Hepatocyte (in vitro differentiated cells): ENCODE measurements at regions not wholly inside any gene's neighbourhood (a gene's known extent, or its start where the extent isn't known, plus 50 kb on each side); places are given as distances from the start of the nearest gene placed in this dataset.

ENCODE experiments used
- DNase-seq: peaks from one replicate; pipeline ENCODE4 v3.0.0-alpha.2; 2016; ENCODE audit warnings: low spot score
- H2AFZ ChIP-seq: fragments of 200-600 bp; sonication (generic); 2 replicates; pipeline ENCODE4 v1.6.0; 2016; ENCODE audit warnings: antibody characterized with exemption, mild to moderate bottlenecking
- H3K27ac ChIP-seq: fragments of 200-600 bp; sonication (generic); 2 replicates; pipeline ENCODE4 v1.5.1; 2016; ENCODE audit warnings: mild to moderate bottlenecking
- H3K27me3 ChIP-seq: fragments of 200-600 bp; sonication (generic); 2 replicates; pipeline ENCODE4 v1.6.1; 2016
- H3K36me3 ChIP-seq: fragments of 200-600 bp; sonication (generic); replicated peaks from 2 replicates; pipeline ENCODE4 v1.5.1; 2016; ENCODE audit warnings: low read depth; ENCODE audit not compliant: insufficient read depth
- H3K4me1 ChIP-seq: fragments of 200-600 bp; sonication (generic); 2 replicates; pipeline ENCODE4 v1.5.1; 2016; ENCODE audit warnings: mild to moderate bottlenecking, moderate library complexity; ENCODE audit not compliant: insufficient read depth
- H3K4me2 ChIP-seq: fragments of 200-600 bp; sonication (generic); 2 replicates; pipeline ENCODE4 v1.6.0; 2016
- H3K4me3 ChIP-seq: fragments of 200-600 bp; sonication (generic); 2 replicates; pipeline ENCODE4 v1.5.1; 2016; ENCODE audit warnings: mild to moderate bottlenecking
- H3K79me2 ChIP-seq: fragments of 200-600 bp; sonication (generic); 2 replicates; pipeline ENCODE4 v1.6.0; 2017; ENCODE audit warnings: mild to moderate bottlenecking
- H3K9me2 ChIP-seq: fragments of 200-600 bp; sonication (generic); replicated peaks from 2 replicates; pipeline ENCODE4 v1.6.0; 2017; ENCODE audit warnings: mild to moderate bottlenecking; ENCODE audit not compliant: insufficient read depth
- H3K9me3 ChIP-seq: fragments of 200-600 bp; sonication (generic); 2 replicates; pipeline ENCODE4 v1.5.1; 2016; ENCODE audit warnings: low read depth, mild to moderate bottlenecking
- H4K20me1 ChIP-seq: fragments of 200-600 bp; sonication (generic); 2 replicates; pipeline ENCODE4 v1.6.0; 2016; ENCODE audit warnings: mild to moderate bottlenecking; ENCODE audit not compliant: insufficient read depth, poor library complexity, severe bottlenecking
- EZH2 ChIP-seq: fragments of 200-600 bp; sonication (generic); IDR thresholded peaks from 2 replicates; pipeline ENCODE4 v1.6.1; 2016; ENCODE audit warnings: antibody characterized with exemption, mild to moderate bottlenecking, borderline replicate concordance
- EZH2phosphoT487 ChIP-seq: fragments of 200-600 bp; sonication (generic); IDR thresholded peaks from one replicate; pipeline ENCODE4 v1.6.1; 2018; ENCODE audit warnings: antibody characterized with exemption, mild to moderate bottlenecking, low read depth, moderate library complexity; ENCODE audit not compliant: unreplicated experiment, severe bottlenecking
- WGBS: methylation state at CpG from one replicate; pipeline ENCODE4 v1.1.6; 2016; ENCODE audit warnings: low lambda C conversion rate; ENCODE audit errors: missing lambda C conversion rate; 5-methylcytosine and 5-hydroxymethylcytosine counted together
- TF ChIP-seq, protein P1 (sequence below): fragments of 200-600 bp; sonication (generic); IDR thresholded peaks from 2 replicates; pipeline ENCODE4 v1.5.1; 2016; ENCODE audit warnings: antibody characterized with exemption, mild to moderate bottlenecking; ENCODE audit not compliant: poor library complexity

DNA sequence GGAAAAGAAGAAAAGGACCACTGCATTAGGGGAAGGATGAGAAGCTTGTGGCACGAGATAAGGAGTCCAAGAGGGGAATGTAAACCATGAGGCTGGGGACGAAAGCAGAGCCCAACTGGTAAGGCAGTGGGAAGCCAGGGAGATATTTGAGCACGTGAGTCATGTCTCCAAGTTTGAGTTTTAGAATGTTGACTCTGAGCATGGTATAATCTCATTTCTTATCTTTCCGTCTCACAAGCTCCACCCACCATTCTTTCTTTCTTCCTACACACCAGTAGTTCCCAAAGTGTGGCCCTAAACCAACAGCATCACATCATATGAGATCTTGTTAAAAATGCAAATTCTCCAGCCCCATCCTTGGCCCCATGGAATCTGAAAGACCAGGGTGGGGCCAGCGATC, 145.3 kb downstream of the PLPP3 start:
- DNase-seq, result peak; percentile 64
- no peak for TF ChIP-seq EZH2
- H3K4me2 ChIP-seq, result no peak overlapping the region
- WGBS, result 51% methylated on average over 5 of the region's 5 CpGs
- H3K4me1 ChIP-seq, result peaks cover 46% of the 10 kb centered on the region
- H2AFZ ChIP-seq, result no peak overlapping the region
- no peaks in the 10 kb centered on the region for H3K79me2 ChIP-seq
- peak overlapping the region; percentile 24 for H3K27ac ChIP-seq
- H3K27me3 ChIP-seq, result no peaks in the 10 kb centered on the region
- H4K20me1 ChIP-seq, result no peaks in the 10 kb centered on the region
- no peak overlapping the region for H3K4me3 ChIP-seq
- H3K36me3 ChIP-seq, result no peaks in the 10 kb centered on the region
- no peaks in the 10 kb centered on the region for H3K9me2 ChIP-seq
- no peaks in the 10 kb centered on the region for H3K9me3 ChIP-seq

DNA sequence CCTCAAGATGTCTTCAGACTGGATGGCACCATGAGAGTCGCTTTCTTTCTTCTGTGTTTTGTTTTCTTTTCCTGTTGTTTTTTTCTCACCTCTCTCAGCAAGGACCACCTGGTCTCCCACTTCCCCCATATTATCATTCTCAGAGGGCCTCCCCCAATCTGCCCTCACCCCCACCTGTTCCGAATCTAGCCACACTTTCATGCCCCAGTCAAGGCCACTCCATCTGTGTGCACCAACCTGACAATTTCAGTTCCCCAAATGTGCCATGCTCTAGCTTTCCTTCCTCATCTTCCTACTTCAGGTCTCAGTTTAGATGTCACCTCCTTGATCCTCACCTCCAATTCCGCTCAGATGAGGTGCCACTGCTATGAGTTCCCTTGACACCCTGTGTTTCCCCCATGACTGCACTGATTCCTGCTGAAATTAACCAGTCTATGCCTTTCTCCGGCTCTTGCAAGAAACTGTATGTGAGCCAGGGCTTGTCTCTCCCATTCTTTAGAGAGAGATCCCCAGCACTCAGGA, 146.2 kb downstream of the PLPP3 start:
- Histone ChIP-seq H3K4me2 (no peak overlapping the region), H3K79me2 (no peaks in the 10 kb centered on the region), H3K9me2 (no peaks in the 10 kb centered on the region), H2AFZ (no peak overlapping the region), H4K20me1 (no peaks in the 10 kb centered on the region), H3K4me1 (peaks cover 46% of the 10 kb centered on the region), H3K27me3 (no peaks in the 10 kb centered on the region), H3K9me3 (no peaks in the 10 kb centered on the region), H3K36me3 (no peaks in the 10 kb centered on the region), H3K27ac (peak overlapping the region; percentile 24), H3K4me3 (no peak overlapping the region)
- whole genome bisulfite sequencing, result 95% methylated on average over 4 of the region's 4 CpGs
- DNase-seq, result no peak
- TF ChIP-seq, protein P1, sequence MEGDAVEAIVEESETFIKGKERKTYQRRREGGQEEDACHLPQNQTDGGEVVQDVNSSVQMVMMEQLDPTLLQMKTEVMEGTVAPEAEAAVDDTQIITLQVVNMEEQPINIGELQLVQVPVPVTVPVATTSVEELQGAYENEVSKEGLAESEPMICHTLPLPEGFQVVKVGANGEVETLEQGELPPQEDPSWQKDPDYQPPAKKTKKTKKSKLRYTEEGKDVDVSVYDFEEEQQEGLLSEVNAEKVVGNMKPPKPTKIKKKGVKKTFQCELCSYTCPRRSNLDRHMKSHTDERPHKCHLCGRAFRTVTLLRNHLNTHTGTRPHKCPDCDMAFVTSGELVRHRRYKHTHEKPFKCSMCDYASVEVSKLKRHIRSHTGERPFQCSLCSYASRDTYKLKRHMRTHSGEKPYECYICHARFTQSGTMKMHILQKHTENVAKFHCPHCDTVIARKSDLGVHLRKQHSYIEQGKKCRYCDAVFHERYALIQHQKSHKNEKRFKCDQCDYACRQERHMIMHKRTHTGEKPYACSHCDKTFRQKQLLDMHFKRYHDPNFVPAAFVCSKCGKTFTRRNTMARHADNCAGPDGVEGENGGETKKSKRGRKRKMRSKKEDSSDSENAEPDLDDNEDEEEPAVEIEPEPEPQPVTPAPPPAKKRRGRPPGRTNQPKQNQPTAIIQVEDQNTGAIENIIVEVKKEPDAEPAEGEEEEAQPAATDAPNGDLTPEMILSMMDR, result no peak
- no peak for TF ChIP-seq EZH2phosphoT487
- no peak for TF ChIP-seq EZH2

DNA sequence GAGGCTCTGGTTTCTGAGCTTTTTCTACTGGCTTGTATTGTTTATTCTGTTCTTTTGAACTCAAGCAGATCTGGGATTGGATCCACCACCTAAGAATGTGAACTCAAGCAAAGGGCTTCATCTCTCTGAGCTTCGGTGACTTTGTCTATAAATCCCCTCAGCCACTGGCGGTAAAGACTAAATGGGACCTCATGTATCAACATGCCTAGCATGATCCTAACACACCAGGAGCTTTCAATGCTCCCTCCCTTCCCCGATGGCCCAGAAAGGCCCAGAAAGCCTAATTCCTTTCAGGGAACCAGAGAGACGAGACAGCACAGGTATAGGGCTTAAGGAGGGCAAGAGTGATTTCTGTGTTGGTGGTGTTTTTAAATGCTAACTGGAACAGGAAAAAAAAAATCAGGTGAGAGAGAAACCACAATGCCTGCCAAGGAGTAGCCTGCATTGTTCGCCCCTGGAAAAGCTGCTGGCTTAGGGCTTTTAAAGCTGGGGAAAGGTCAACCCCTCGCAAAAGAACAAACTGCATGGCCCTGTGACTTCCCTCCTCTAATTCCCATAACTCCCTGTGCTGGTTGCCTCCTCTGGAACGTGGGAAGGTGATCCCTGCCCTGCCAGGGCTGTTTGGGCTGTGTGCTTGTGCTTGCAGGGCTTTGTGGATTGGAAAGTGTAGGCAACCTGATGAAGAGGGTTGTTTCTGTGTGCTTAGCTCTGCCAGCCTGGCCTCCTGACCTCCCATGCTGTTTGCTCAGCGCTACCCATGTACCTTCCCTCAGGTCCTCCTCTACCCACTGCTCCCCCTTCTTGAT, 147.0 kb downstream of the PLPP3 start:
- H3K9me3 ChIP-seq, result no peaks in the 10 kb centered on the region
- no peaks in the 10 kb centered on the region for H3K9me2 ChIP-seq
- peaks cover 45% of the 10 kb centered on the region for H3K4me1 ChIP-seq
- H3K4me2 ChIP-seq, result no peak overlapping the region
- no peaks in the 10 kb centered on the region for H4K20me1 ChIP-seq
- WGBS, result 59% methylated on average over 8 of the region's 8 CpGs
- no peaks in the 10 kb centered on the region for H3K27me3 ChIP-seq
- H3K79me2 ChIP-seq, result no peaks in the 10 kb centered on the region
- peak overlapping the region; percentile 24 for H3K27ac ChIP-seq
- H2AFZ ChIP-seq, result no peak overlapping the region
- no peak for DNase-seq
- no peak overlapping the region for H3K4me3 ChIP-seq
- H3K36me3 ChIP-seq, result no peaks in the 10 kb centered on the region
- no peak for TF ChIP-seq EZH2
- TF ChIP-seq, protein P1, result no peak
- no peak for TF ChIP-seq EZH2phosphoT487

DNA sequence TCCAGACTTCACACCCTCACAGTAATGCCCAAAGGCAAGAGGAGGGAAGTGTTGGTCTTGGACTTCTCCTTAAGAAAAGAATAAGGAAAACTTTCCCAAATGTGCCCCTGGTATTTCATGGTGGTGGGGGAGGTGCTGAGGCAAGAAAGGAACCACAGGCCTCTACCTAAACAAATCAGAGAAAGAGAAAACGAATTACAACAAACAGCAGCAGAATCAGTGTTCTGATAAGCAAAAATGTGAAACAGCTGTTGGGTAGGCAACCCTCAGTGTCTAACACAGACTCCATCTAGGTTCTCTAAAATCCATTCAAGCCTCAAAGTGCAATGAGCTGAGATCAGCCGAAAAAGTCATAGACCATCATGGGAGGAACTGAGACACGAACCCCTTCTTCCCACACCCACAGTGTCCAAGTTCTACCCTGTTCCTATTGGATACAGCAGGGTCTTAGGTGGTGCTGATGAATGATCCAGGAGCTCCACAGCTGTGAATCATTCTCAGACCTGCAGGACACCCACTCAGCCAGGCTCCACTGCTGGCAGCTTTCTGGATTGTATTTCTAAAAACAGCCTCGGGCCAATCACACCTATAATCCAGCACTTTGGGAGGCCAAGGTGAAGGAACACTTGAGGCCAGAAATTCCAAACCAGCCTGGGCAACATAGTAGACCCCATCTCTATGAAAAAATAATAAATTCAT, 149.1 kb downstream of the PLPP3 start:
- Histone ChIP-seq H3K36me3 (no peaks in the 10 kb centered on the region), H4K20me1 (no peaks in the 10 kb centered on the region), H3K9me2 (no peaks in the 10 kb centered on the region), H3K4me2 (no peak overlapping the region), H3K9me3 (no peaks in the 10 kb centered on the region), H2AFZ (no peak overlapping the region), H3K79me2 (no peaks in the 10 kb centered on the region), H3K4me3 (no peak overlapping the region), H3K27ac (no peak overlapping the region), H3K4me1 (peaks cover 24% of the 10 kb centered on the region), H3K27me3 (no peaks in the 10 kb centered on the region)
- TF ChIP-seq EZH2phosphoT487 (no peak), EZH2 (no peak)
- TF ChIP-seq, protein P1, result no peak
- no peak for DNase-seq
- WGBS, result 52% methylated on average over 4 of the region's 4 CpGs
